GM12874 (cell line): ENCODE measurements at regions not wholly inside any gene's neighbourhood (a gene's known extent, or its start where the extent isn't known, plus 50 kb on each side); places are given as distances from the start of the nearest gene placed in this dataset.

Experiments used
- TF ChIP-seq, protein P1 (sequence below): IDR thresholded peaks from 2 replicates; pipeline ENCODE4 v1.5.1; 2011; ENCODE audit warnings: low read depth, mild to moderate bottlenecking, control low read depth, low read length, moderate library complexity; ENCODE audit not compliant: insufficient read depth

GRCh38 chr11:31939004-31939403 is 127.9 kb upstream of the PAX6 start:
- TF ChIP-seq, protein P1, sequence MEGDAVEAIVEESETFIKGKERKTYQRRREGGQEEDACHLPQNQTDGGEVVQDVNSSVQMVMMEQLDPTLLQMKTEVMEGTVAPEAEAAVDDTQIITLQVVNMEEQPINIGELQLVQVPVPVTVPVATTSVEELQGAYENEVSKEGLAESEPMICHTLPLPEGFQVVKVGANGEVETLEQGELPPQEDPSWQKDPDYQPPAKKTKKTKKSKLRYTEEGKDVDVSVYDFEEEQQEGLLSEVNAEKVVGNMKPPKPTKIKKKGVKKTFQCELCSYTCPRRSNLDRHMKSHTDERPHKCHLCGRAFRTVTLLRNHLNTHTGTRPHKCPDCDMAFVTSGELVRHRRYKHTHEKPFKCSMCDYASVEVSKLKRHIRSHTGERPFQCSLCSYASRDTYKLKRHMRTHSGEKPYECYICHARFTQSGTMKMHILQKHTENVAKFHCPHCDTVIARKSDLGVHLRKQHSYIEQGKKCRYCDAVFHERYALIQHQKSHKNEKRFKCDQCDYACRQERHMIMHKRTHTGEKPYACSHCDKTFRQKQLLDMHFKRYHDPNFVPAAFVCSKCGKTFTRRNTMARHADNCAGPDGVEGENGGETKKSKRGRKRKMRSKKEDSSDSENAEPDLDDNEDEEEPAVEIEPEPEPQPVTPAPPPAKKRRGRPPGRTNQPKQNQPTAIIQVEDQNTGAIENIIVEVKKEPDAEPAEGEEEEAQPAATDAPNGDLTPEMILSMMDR = no peak

DNA sequence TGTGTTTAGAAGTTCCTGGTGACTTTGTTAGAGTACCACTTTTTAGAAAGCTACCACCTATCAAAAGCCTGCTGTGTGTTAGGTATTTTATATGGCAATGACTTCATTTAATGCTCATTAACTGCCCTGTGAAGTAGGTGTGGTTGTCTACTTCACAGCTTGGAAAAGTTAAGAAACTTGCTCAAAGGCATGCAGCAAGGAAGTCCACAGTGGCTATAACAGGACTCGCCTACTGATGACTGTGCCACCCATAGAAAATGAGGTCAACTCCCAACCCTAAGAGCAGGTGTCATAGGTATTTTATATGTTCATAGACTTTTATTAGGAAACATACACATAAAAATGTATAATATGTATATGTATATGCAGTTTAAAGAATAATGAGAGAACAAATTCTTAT is 125.2 kb upstream of the PAX6 start:
- TF ChIP-seq, protein P1 = no peak

DNA sequence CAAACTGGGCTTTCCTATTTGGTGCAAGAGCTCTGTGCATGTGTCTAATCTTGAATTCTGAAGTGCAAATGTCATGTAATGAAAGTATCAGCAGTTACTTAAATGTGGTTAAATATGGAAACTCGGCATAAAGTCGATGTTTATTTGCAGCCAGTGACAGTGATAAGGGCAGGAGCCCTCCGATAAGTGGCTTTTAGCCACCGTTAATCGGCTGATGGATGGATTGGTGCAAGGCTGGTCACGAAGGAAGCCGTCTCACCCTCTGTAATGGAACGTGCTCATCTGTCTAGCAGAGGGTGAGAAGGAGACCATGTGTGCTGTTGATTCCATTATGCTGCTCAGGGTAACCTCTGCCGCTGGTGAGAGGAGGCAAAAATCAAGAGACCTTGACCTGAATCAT is 121.8 kb upstream of the PAX6 start:
- TF ChIP-seq, protein P1 = no peak

DNA sequence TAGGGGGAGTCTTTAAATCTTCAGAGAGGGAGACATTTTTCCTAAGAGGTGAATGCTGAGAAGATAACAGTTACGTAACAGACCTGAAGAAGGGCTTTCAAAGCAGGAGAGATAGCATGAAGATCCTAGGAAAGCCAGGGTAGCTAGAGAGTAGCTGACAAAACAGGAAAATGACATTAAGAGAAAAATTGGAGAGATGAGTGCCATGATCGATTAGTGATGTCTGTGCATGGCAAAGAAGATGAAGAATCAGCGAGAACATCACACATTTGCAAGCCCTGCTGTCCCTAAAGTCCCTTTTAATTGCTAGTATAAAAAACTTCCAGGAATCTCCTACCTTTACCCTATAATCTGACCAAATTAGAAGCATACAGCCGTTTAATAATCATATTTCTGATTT is 116.9 kb upstream of the PAX6 start:
- TF ChIP-seq, protein P1 = no peak

DNA sequence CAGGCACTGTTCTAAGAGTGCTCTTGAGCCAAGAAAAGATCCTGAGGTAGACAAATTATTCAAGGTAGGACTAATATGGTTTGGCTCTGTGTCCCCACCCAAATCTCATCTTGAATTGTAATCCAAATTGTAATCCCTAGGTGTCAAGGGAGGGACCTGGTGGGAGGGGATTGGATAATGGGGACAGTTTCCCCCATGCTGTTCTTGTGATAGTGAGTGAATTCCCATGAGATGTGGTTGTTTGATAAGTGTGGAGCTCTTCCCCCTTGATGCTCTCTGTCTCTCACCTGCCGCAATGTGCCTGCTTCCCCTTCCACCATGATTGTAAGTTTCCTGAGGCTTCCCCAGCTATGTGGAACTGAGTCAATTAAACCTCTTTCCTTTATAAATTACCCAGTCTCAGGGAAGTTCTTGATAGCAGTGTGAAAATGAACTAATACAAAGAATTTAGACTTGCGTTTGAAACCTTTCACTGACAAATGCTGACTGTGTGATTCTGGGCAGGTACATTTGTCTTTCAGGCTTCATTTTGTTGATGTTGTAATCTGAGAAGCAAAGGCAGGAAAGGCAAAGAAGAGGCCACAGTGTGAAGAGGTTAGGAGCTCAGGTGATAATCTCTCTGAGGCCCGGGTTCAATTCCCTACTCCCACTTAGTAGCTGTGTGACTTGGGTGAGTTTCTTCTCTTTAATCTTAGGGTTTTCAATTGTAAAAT is 115.8 kb upstream of the PAX6 start:
- TF ChIP-seq, protein P1 = no peak

GRCh38 chr11:31926106-31926505 is 115.0 kb upstream of the PAX6 start:
- TF ChIP-seq, protein P1 = no peak

DNA sequence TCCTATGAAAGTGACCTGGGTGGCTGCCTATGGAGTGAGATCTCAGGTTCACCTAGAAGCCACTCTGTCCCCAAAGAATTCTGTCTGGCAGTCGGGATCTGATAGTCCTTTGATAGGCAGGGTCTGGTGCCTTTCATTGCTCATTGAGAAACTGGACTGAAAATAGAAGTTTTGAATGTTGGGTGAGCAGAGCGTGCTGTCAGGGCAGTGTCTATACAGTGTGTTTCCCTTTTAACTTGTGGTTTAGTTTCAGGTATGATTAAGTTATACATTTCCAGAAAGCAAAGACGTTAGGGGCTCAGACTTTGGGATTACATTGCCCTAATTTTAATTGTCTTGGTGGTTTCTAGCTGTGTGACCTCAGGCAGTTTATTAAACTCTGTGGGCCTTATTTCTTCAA is 111.3 kb upstream of the PAX6 start:
- TF ChIP-seq, protein P1 = no peak
